GM18858 (cell line): ENCODE measurements at regions not wholly inside any gene's neighbourhood (a gene's known extent, or its start where the extent isn't known, plus 50 kb on each side); places are given as distances from the start of the nearest gene placed in this dataset.
"Not testable (repeated sequence)": the region's sequence is repeated elsewhere in the genome, so short reads cannot be mapped to it uniquely, and the experiment has no call there.

Experiments
- ATAC-seq: cut with Tn5 transposase; IDR thresholded peaks from one replicate; pipeline ENCODE4 v1.9.1; 2021; ENCODE audit not compliant: unreplicated experiment

GRCh38 chr2:40043641-40044040 is 264.6 kb upstream of the THUMPD2 start:
- no peak for ATAC-seq

- no peak for ATAC-seq
These were observed 264.1 kb upstream of the THUMPD2 start for GRCh38 chr2:40043191-40043590.

GRCh38 chr2:40041422-40042382 is 262.6 kb upstream of the THUMPD2 start:
- no peak for ATAC-seq

GRCh38 chr2:40039549-40039948 is 260.5 kb upstream of the THUMPD2 start:
- no peak for ATAC-seq

- ATAC-seq: no peak
These were observed 259.6 kb upstream of the THUMPD2 start for GRCh38 chr2:40038646-40039045.

- no peak for ATAC-seq
These were observed 258.2 kb upstream of the THUMPD2 start for GRCh38 chr2:40037303-40037702.

GRCh38 chr2:40036241-40036640 is 257.2 kb upstream of the THUMPD2 start:
- ATAC-seq: no peak

GRCh38 chr2:40034801-40035200 is 255.7 kb upstream of the THUMPD2 start:
- ATAC-seq: no peak

GRCh38 chr2:40034198-40034597 is 255.1 kb upstream of the THUMPD2 start:
- no peak for ATAC-seq

- no peak for ATAC-seq
These were observed 254.7 kb upstream of the THUMPD2 start for GRCh38 chr2:40033781-40034180.

GRCh38 chr2:40032650-40033319 is 253.7 kb upstream of the THUMPD2 start:
- ATAC-seq: no peak

GRCh38 chr2:40030456-40030975 is 251.5 kb upstream of the THUMPD2 start:
- no peak for ATAC-seq

- ATAC-seq: peak; percentile 96
These were observed 249.9 kb upstream of the THUMPD2 start for GRCh38 chr2:40028792-40029488.

- ATAC-seq: no peak
These were observed 248.9 kb upstream of the THUMPD2 start for GRCh38 chr2:40027968-40028367.

GRCh38 chr2:40025276-40025675 is 246.2 kb upstream of the THUMPD2 start:
- not testable (repeated sequence) for ATAC-seq

- ATAC-seq: no peak
These were observed 241.9 kb upstream of the THUMPD2 start for GRCh38 chr2:40020997-40021396.

- ATAC-seq: no peak
These were observed 237.3 kb upstream of the THUMPD2 start for GRCh38 chr2:40016151-40016885.

- ATAC-seq: not testable (repeated sequence)
These were observed 234.9 kb upstream of the THUMPD2 start for GRCh38 chr2:40013962-40014361.

GRCh38 chr2:40004336-40004735 is 225.3 kb upstream of the THUMPD2 start:
- ATAC-seq: no peak

- ATAC-seq: no peak
These were observed 223.3 kb upstream of the THUMPD2 start for GRCh38 chr2:40002339-40002738.

- ATAC-seq: no peak
These were observed 220.8 kb upstream of the THUMPD2 start for GRCh38 chr2:39999864-40000263.
